AG09309 (cell line): ENCODE measurements at regions not wholly inside any gene's neighbourhood (a gene's known extent, or its start where the extent isn't known, plus 50 kb on each side); places are given as distances from the start of the nearest gene placed in this dataset.

Experiments
- DNase-seq: peaks from one replicate; pipeline ENCODE4 v3.0.0-alpha.2; 2010; ENCODE audit warnings: low read depth
- H3K4me3 ChIP-seq: 2 replicates; pipeline ENCODE4 v1.5.1; 2011; ENCODE audit warnings: mild to moderate bottlenecking, low read depth, low read length, moderate library complexity; ENCODE audit not compliant: control insufficient read depth
- TF ChIP-seq, protein P1 (sequence below): IDR thresholded peaks from 2 replicates; pipeline ENCODE4 v1.5.1; 2011; ENCODE audit warnings: mild to moderate bottlenecking, low read depth, low read length, inconsistent platforms; ENCODE audit not compliant: insufficient read depth, control insufficient read depth; ENCODE audit errors: missing control alignments

DNA sequence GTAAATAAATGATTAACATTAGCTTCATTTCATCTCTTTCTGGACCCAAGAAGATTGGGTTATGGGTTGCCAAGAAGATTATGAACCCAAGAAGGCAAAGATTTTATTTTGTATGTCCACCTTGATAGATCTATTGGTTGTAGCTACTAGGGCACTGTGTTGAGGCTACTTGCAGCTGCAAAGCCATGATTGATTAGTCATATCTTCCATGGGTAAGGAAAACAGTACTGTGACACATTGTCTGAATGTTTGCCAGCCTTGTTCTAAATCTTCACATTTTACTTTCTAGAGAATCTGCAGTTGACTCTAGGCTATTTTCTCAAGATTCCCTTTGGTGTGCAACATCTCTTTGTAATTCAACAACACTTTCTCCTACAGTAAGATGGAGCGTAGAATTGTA lies 229.2 kb upstream of the KCNH8 start:
- H3K4me3 ChIP-seq, result no peak overlapping the region
- no peak for DNase-seq
- TF ChIP-seq, protein P1, sequence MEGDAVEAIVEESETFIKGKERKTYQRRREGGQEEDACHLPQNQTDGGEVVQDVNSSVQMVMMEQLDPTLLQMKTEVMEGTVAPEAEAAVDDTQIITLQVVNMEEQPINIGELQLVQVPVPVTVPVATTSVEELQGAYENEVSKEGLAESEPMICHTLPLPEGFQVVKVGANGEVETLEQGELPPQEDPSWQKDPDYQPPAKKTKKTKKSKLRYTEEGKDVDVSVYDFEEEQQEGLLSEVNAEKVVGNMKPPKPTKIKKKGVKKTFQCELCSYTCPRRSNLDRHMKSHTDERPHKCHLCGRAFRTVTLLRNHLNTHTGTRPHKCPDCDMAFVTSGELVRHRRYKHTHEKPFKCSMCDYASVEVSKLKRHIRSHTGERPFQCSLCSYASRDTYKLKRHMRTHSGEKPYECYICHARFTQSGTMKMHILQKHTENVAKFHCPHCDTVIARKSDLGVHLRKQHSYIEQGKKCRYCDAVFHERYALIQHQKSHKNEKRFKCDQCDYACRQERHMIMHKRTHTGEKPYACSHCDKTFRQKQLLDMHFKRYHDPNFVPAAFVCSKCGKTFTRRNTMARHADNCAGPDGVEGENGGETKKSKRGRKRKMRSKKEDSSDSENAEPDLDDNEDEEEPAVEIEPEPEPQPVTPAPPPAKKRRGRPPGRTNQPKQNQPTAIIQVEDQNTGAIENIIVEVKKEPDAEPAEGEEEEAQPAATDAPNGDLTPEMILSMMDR, result no peak

DNA sequence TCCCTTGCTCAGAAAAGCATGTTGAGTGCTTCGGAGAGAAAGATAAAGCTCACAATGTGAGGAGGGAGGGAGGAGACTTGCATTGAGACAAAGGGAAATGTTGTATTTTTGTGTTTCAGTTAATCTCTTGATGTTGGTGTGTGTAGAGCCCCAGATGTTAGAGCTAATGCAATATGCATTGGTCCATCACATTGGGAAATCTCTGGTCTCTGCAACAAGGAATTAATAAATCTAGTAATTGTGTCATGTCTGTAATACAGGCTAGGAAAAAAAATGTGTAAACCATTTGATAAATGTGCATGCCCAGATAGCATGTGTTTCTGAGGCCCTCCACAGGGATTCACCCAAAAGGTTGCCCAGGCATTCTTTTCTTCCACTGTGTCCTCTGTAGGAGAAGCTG lies 230.4 kb upstream of the KCNH8 start:
- no peak overlapping the region for H3K4me3 ChIP-seq
- no peak for DNase-seq
- TF ChIP-seq, protein P1, result no peak

DNA sequence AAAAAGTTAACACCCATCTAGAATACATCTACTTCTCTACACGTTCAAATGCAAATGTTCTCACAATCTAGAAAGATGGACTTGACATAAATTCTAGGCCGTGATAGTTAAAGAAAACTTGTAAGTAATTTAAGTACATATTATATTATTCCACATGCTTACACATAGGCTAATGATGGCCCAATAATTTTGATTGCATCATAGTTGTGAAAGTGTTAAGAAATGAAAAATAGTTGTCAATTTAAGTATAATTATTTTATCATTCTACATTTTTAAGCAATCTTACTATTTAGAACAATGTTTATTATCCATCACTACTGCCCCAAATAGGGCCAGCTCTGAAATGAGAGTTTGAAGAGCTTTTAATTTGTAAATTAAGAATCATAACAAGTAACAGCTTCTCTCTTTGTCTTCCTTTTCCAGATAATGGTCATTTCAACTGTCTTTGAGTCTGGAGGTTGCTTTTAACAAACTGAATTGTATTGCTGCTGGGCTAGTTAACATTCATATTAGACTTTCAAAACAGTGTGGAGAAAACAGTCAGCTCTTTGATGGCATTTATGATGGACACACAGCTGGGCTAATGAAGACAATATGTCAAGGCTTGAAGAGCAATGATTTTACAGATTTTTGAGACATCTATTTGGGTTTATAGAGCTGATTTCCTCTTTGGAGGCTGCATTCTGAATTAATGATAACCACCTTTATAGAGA lies 246.1 kb upstream of the KCNH8 start:
- TF ChIP-seq, protein P1, result no peak
- H3K4me3 ChIP-seq, result no peak overlapping the region
- DNase-seq, result no peak

DNA sequence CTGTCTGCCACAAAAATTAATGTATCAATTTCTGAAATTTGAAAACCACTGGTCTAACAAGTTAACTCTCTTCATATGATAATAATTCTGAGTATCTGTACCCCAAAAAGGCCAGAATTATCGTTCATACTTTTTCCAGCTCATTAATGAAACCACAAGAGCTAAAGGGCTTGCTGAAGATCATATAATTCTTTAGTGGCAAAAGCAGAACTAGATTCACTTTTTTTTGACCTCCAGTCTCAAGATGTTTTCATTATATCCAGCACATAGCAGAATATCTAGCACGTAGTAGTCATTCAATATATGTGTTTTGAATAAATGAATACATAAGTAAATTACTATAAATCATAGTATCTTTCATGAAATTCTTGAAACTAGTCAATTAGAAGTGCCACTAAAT lies 246.7 kb upstream of the KCNH8 start:
- DNase-seq, result no peak
- TF ChIP-seq, protein P1, result no peak
- H3K4me3 ChIP-seq, result no peak overlapping the region

DNA sequence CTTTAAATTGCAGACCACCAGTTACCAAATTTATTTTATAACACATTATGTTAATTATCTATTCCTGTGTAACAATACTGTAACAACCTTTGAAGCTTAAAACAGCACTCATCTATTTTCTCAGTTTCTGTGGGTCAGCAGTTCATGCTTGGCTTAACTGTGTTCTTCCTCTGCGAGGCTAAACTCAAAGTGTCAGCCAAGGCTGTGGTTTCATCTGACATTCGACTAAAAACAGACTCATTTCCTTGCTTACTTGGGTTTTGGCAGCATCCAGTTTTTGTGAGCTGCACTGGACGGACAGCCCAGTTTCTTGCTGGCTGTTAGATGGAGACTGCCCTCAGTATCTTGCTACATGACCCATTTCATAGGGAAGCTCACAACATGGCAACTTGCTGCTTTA lies 247.3 kb upstream of the KCNH8 start:
- H3K4me3 ChIP-seq, result no peak overlapping the region
- no peak for DNase-seq
- TF ChIP-seq, protein P1, result no peak

DNA sequence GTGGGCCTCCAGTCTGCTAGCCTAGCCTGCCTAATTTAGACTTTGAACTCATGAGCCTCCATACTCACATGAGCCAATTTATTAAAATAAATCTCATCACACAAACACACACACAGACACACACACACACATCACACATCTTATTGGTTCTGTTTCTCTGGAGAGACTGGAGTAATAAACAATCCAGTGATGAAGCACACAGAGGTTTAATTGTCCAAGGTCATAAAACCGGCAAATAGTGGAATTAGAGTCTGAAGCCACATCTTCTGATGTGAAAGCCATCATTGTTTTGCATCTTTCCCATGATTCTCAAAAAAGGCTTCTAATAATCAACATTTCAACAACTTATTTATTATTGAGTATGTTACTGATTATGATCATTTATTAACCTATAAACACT lies 249.4 kb upstream of the KCNH8 start:
- DNase-seq, result no peak
- H3K4me3 ChIP-seq, result no peak overlapping the region
- TF ChIP-seq, protein P1, result no peak
